Gastroesophageal sphincter (tissue), 4 donors: ENCODE measurements at regions not wholly inside any gene's neighbourhood (a gene's known extent, or its start where the extent isn't known, plus 50 kb on each side); places are given as distances from the start of the nearest gene placed in this dataset.

ENCODE experiments used
- ATAC-seq: fragments of 150-250 bp; one replicate; pipeline ENCODE4 v1.9.1; 2016; ENCODE audit warnings: mild to moderate bottlenecking, moderate library complexity
- H3K27ac ChIP-seq, 4 donors: fragments of 200-600 bp; sonication (generic) in 3 of 4; 1 replicate in 3 of 4; 2 replicates in 1 of 4; pipeline ENCODE4 v1.5.1; 2016 to 2019
- H3K27me3 ChIP-seq: fragments of 200-600 bp; sonication (generic); one replicate; pipeline ENCODE4 v1.5.1; 2019
- H3K36me3 ChIP-seq, 2 donors: fragments of 200-600 bp; sonication (generic); one replicate each; pipeline ENCODE4 v1.5.1; 2019; ENCODE audit warnings: control low read depth in 1 of 2
- H3K4me1 ChIP-seq, 3 donors: fragments of 200-600 bp; sonication (generic); 1 replicate in 2 of 3; 2 replicates in 1 of 3; pipeline ENCODE4 v1.5.1; 2016 to 2019; ENCODE audit warnings: control low read depth in 2 of 3
- H3K4me3 ChIP-seq, 2 donors: fragments of 200-600 bp; sonication (generic); one replicate each; pipeline ENCODE4 v1.5.1; 2019; ENCODE audit warnings: mild to moderate bottlenecking in 1 of 2, moderate library complexity in 1 of 2
- H3K9me3 ChIP-seq, 3 donors: fragments of 200-600 bp; sonication (generic); one replicate each; pipeline ENCODE4 v1.5.1; 2017 to 2019; ENCODE audit warnings: control low read depth in 2 of 3
- EP300 ChIP-seq: sonication (generic); formaldehyde crosslinking; IDR thresholded peaks from one replicate; pipeline ENCODE4 v1.6.1; 2017; ENCODE audit warnings: antibody characterized with exemption, mild to moderate bottlenecking
- POLR2A ChIP-seq, 2 donors: fragments of 450-650 bp; IDR thresholded peaks; one replicate each; pipeline ENCODE4 v1.6.1; 2017; ENCODE audit warnings: antibody characterized with exemption in 2 of 2, mild to moderate bottlenecking in 2 of 2, moderate library complexity in 1 of 2
- POLR2AphosphoS5 ChIP-seq: sonication (generic); formaldehyde crosslinking; IDR thresholded peaks from one replicate; pipeline ENCODE4 v1.6.1; 2017; ENCODE audit warnings: antibody characterized with exemption
- WGBS, 2 donors: methylation state at CpG; one replicate each; pipeline ENCODE4 v1.1.5; 2018; ENCODE audit warnings: low coverage in 1 of 2; 5-methylcytosine and 5-hydroxymethylcytosine counted together
- TF ChIP-seq, protein P1 (sequence below), 4 experiments: fragments of 200-600 bp in 2 of 4; fragments of 450-650 bp in 2 of 4; sonication (generic) in 1 of 4; IDR thresholded peaks; one replicate each; pipeline ENCODE4 v1.5.1; 2017 to 2019; ENCODE audit warnings: antibody characterized with exemption in 4 of 4, mild to moderate bottlenecking in 2 of 4, moderate library complexity in 2 of 4

DNA sequence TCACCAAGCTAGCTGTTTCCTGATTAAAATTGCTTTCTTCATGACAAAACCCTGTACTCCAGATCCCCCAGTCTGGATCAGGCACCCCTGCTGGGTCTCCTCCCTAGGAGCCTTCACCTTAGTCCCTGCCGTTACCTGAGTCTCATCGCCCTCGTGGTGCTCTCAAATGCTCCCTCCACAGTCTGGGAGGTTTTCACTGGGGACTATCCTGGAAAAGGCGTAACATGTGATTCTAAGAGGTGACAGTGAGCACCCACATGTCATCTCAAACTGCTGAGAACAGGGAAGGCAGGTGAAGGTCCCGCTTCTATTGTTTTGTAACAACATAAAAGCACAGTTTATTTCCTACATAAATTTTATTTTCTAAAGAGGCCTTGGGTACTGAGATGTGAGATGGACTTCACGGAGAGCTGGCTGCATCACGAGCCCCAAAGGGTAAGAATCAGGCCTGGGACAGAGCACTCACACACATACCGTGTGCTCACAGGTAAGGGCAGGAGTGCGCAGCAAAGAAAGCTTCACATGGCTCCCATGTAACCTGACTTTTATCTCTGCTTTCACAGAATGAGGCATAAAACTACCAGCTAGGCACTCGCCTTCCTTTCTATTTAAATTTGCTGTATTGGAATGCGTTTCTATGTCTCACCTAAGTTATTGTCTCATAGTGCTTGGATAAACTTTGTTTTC is 531.5 kb downstream of the RNF144A start:
- WGBS, 2 donors, result 87 to 96% methylated on average over 5 to 10 of the region's 11 CpGs
- Histone ChIP-seq H3K36me3 (no peaks in the 10 kb centered on the region), H3K27ac (no peak overlapping the region), H3K9me3 (no peaks in the 10 kb centered on the region), H3K27me3 (peaks cover 4% of the 10 kb centered on the region), H3K4me1 (no peaks in the 10 kb centered on the region), H3K4me3 (no peak overlapping the region)
- no peak for ATAC-seq
- no peak for TF ChIP-seq POLR2AphosphoS5

DNA sequence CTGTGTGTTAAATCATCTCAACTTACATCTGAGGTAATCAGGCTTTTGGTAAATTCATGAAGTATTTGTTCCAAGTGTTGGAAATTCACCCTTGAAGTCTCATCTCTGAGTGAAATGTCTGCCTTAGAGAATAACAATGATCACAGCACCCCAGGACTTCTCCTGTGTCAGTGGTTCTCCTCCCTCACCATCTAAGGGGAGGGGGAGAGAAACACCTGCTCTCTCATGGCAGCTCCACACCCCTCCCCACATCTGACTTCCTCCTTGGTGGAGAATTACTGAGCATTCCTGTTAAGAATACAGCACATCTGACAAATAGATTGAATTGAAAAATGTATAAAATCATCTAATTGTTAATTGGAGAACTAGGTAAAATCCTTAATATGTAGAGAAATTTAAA is 532.1 kb downstream of the RNF144A start:
- no peaks in the 10 kb centered on the region for H3K4me1 ChIP-seq
- ATAC-seq, result no peak
- H3K27ac ChIP-seq, result no peak overlapping the region
- no peak for TF ChIP-seq POLR2AphosphoS5
- H3K27me3 ChIP-seq, result peaks cover 4% of the 10 kb centered on the region
- H3K36me3 ChIP-seq, result no peaks in the 10 kb centered on the region
- no peaks in the 10 kb centered on the region for H3K9me3 ChIP-seq
- no peak overlapping the region for H3K4me3 ChIP-seq

DNA sequence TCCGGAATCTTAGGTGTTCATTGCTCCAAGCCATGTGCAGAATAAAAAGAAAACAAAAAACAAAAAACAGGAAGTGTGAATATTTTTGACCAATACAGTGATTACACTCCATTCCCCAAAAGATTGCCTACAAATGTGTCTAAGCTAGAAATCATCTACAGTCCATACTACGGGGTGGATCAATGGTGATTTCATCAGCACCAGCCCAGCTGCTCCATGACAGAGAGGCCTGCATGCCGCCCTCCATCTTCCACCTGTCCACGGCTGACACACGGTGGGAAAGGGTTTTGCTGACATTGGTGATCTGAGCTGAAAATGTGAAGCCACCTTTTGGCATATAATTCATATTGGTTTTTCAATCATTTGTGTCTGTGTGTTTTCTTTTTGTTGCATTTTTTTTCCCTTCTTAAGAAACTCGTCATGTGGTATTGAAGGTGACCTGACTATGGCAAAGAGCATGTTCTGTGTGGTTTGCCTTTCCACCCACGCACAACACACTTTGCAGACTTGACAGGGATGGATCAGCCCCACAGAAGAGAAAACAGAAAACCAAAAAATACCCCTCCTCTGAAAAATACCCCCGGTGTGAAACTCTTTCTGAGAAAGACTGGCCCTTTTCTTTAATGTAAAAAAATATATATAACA is 533.1 kb downstream of the RNF144A start:
- Histone ChIP-seq H3K27me3 (peaks cover 4% of the 10 kb centered on the region), H3K4me3 (no peak overlapping the region), H3K4me1 (no peaks in the 10 kb centered on the region), H3K9me3 (no peaks in the 10 kb centered on the region), H3K36me3 (no peaks in the 10 kb centered on the region), H3K27ac (no peak overlapping the region)
- WGBS, 2 donors, result 80 to 93% methylated on average over 5 to 8 of the region's 8 CpGs
- no peak for ATAC-seq
- no peak for TF ChIP-seq POLR2A (IDR thresholded peaks at IDR 0.05)
- TF ChIP-seq, protein P1, sequence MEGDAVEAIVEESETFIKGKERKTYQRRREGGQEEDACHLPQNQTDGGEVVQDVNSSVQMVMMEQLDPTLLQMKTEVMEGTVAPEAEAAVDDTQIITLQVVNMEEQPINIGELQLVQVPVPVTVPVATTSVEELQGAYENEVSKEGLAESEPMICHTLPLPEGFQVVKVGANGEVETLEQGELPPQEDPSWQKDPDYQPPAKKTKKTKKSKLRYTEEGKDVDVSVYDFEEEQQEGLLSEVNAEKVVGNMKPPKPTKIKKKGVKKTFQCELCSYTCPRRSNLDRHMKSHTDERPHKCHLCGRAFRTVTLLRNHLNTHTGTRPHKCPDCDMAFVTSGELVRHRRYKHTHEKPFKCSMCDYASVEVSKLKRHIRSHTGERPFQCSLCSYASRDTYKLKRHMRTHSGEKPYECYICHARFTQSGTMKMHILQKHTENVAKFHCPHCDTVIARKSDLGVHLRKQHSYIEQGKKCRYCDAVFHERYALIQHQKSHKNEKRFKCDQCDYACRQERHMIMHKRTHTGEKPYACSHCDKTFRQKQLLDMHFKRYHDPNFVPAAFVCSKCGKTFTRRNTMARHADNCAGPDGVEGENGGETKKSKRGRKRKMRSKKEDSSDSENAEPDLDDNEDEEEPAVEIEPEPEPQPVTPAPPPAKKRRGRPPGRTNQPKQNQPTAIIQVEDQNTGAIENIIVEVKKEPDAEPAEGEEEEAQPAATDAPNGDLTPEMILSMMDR (IDR thresholded peaks at IDR 0.05), result no peak
- TF ChIP-seq POLR2AphosphoS5, result no peak

DNA sequence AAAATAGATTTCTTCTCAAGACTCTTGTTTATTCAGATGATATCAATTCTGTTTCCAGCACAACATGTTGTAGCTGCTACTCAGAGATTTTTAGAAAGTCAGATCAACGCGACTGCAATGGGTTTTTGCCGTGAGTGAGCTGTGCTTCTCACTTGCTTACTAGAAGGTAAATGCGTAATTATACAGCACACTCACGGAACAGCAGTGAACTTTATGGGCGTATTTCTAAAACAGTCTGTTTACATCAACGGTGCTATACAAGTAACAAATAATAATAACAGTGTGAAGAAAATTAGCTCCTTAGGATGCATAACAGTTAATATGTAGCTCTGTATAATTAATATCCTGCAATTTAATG is 533.6 kb downstream of the RNF144A start:
- Histone ChIP-seq H3K4me3 (no peak overlapping the region), H3K36me3 (no peaks in the 10 kb centered on the region), H3K27ac (no peak overlapping the region), H3K27me3 (peaks cover 4% of the 10 kb centered on the region), H3K4me1 (no peaks in the 10 kb centered on the region), H3K9me3 (no peaks in the 10 kb centered on the region)
- WGBS, 2 donors, result 77 to 91% methylated on average over 7 of the region's 7 CpGs
- TF ChIP-seq POLR2A (IDR thresholded peaks at IDR 0.05) (no peak), EP300 (no peak), POLR2AphosphoS5 (no peak)
- TF ChIP-seq, protein P1 (IDR thresholded peaks at IDR 0.05), result no peak
- no peak for ATAC-seq

DNA sequence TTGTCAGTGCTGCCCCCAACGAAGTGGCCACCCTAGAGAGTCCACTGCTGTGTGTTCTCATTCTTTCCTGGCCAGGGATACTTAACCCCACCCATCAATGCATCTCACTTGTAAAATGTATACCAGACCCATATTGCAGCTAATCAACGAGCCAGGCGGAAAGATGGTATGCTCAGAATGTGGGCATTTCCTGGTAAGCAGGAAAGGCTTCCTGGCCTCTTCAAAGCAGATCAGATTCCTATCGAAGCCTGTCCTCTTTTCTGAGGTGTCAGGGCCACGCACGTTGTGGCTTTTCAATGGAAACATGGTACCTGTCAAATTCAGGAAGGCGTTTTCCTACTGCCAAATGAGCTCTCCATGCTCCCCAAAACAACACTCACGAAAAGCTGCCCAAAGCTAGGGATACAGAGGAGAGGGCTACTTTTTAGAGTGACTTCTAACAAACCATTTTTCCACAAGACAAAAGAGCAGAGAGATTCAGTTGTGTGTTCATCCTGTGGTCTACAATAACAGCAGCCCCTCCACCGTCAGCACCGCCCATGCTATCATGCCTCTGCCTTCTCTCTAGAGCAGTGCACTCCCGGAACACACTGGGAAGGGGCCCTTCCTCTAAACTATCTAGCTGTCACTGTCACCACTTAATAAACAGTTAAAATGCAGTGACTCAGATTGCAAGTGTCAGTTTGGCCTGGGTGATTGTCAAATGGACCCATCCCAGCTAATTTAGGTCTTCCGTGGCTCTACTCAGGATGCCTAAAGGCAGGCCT is 535.1 kb downstream of the RNF144A start:
- TF ChIP-seq EP300 (no peak), POLR2A (IDR thresholded peaks at IDR 0.05) (no peak)
- TF ChIP-seq, protein P1 (IDR thresholded peaks at IDR 0.05), result no peak
- 66 to 94% methylated on average over 4 to 7 of the region's 12 CpGs for WGBS, 2 donors
- Histone ChIP-seq H3K36me3 (no peaks in the 10 kb centered on the region), H3K9me3 (no peaks in the 10 kb centered on the region), H3K27ac (no peak overlapping the region), H3K4me1 (no peaks in the 10 kb centered on the region), H3K27me3 (peaks cover 5% of the 10 kb centered on the region), H3K4me3 (no peak overlapping the region)
- no peak for ATAC-seq

DNA sequence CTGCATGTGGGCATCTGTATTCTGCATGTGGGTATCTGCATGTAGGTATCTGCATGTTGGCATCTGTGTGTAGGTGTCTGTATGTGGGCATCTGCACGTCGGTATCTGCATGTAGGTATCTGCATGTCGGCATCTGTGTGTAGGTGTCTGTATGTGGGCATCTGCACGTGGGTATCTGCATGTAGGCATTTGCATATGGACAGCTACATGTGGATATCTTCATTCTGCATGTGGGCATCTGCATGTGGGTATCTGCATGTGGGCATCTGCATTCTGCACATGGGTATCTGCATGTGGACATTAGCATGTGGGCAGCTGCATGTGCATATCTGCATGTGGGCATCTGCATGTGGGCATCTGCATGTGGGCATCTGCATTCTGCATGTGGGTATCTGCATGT is 537.4 kb downstream of the RNF144A start:
- no peaks in the 10 kb centered on the region for H3K4me1 ChIP-seq
- TF ChIP-seq POLR2A (IDR thresholded peaks at IDR 0.05), result no peak
- TF ChIP-seq, protein P1 (IDR thresholded peaks at IDR 0.05), result no peak
- TF ChIP-seq POLR2AphosphoS5, result no peak
- TF ChIP-seq EP300, result no peak
- no peak overlapping the region for H3K4me3 ChIP-seq
- peaks cover 5% of the 10 kb centered on the region for H3K27me3 ChIP-seq
- no peak overlapping the region for H3K27ac ChIP-seq
- ATAC-seq, result no peak
- H3K9me3 ChIP-seq, result no peaks in the 10 kb centered on the region
- no peaks in the 10 kb centered on the region for H3K36me3 ChIP-seq
- 100% methylated on average over 1 of the region's 4 CpGs; no CpG with 5 or more reads in 1 of the 2 donors for WGBS, 2 donors
